HepG2 (cell line): ENCODE measurements at regions not wholly inside any gene's neighbourhood (a gene's known extent, or its start where the extent isn't known, plus 50 kb on each side); places are given as distances from the start of the nearest gene placed in this dataset.

Experiments used
- FOXP1 ChIP-seq, 2 experiments: fragments of 450-650 bp in 1 of 2; IDR thresholded peaks; 2 replicates each; pipeline ENCODE4 v1.6.1; 2017 to 2018; ENCODE audit warnings: antibody characterized with exemption in 1 of 2
- MAFK ChIP-seq, 2 experiments: IDR thresholded peaks in 1 of 2; conservative IDR thresholded peaks in 1 of 2; 2 replicates each; pipeline ENCODE4 v1.6.1; 2011; ENCODE audit warnings: improper control_type of control experiment in 2 of 2, low read length in 2 of 2

DNA sequence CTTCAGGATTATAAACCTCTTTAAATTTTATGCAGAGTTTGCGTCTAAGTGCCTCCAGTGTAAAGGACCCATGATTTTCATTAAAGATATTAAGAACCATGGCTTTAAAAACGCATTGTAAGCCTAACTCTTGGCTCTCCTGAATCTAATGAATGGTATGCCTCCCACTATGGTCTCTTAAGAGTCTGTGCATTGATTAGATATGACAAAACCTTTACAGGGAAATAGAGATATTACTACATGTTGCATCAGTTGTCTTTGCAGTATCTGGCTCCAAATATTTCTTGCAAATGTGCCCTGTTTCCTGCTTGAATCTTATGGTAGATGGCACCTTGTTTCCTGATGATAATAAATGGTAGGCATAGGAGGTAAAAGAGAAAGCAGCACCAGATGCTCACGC lies 189.3 kb upstream of the FSHR start:
- no peak for TF ChIP-seq MAFK (conservative IDR thresholded peaks at IDR 0.05 in 1 of 2, IDR thresholded peaks at IDR 0.05 in 1 of 2; ENCODE audit: low read length in 2 of 2)
- no peak for TF ChIP-seq FOXP1 (IDR thresholded peaks at IDR 0.05)
- TF ChIP-seq FOXP1 (CRISPR knock-in tag; IDR thresholded peaks at IDR 0.05): no peak
